Epithelial cell of esophagus (primary cell): ENCODE measurements at regions not wholly inside any gene's neighbourhood (a gene's known extent, or its start where the extent isn't known, plus 50 kb on each side); places are given as distances from the start of the nearest gene placed in this dataset.

Experiments
- DNase-seq: peaks from one replicate; pipeline ENCODE4 v3.0.0; 2010; ENCODE audit warnings: low read depth
- H3K4me3 ChIP-seq: 2 replicates; pipeline ENCODE4 v1.5.1; 2011; ENCODE audit warnings: mild to moderate bottlenecking, low read length, control low read depth
- CTCF ChIP-seq: IDR thresholded peaks from 2 replicates; pipeline ENCODE4 v1.5.1; 2011; ENCODE audit warnings: low read depth, mild to moderate bottlenecking, low read length, control low read depth, inconsistent platforms; ENCODE audit not compliant: insufficient read depth; ENCODE audit errors: missing control alignments

- no peak for TF ChIP-seq CTCF
- H3K4me3 ChIP-seq, result no peak overlapping the region
- DNase-seq, result no peak
These were observed 86.4 kb upstream of the TIAM2 start for GRCh38 chr6:154908723-154909122.

- no peak for TF ChIP-seq CTCF
- H3K4me3 ChIP-seq, result no peak overlapping the region
- no peak for DNase-seq
These were observed 85.8 kb upstream of the TIAM2 start for GRCh38 chr6:154909311-154909710.

GRCh38 chr6:154909821-154910220 lies 85.3 kb upstream of the TIAM2 start:
- no peak for TF ChIP-seq CTCF
- DNase-seq, result no peak

GRCh38 chr6:154914288-154914687 lies 80.8 kb upstream of the TIAM2 start:
- no peak for DNase-seq
- TF ChIP-seq CTCF, result no peak
- H3K4me3 ChIP-seq, result no peak overlapping the region

More at GRCh38 chr6:154909821-154910220, 85.3 kb upstream of the TIAM2 start:
- H3K4me3 ChIP-seq, result no peak overlapping the region

- no peak for DNase-seq
- no peak for TF ChIP-seq CTCF
- H3K4me3 ChIP-seq, result no peak overlapping the region
These were observed 78.3 kb upstream of the TIAM2 start for GRCh38 chr6:154916857-154917256.

- H3K4me3 ChIP-seq, result no peak overlapping the region
- no peak for TF ChIP-seq CTCF
- no peak for DNase-seq
These were observed 77.2 kb upstream of the TIAM2 start for GRCh38 chr6:154917941-154918340.

GRCh38 chr6:154919806-154920205 lies 75.3 kb upstream of the TIAM2 start:
- DNase-seq, result no peak
- H3K4me3 ChIP-seq, result no peak overlapping the region
- no peak for TF ChIP-seq CTCF
